ENCODE measurements at regions not wholly inside any gene's neighbourhood (a gene's known extent, or its start where the extent isn't known, plus 50 kb on each side); places are given as distances from the start of the nearest gene placed in this dataset.
A peak's percentile ranks its signal among the peaks of the same experiment; 100 is the strongest.

- H3K9me1 ChIP-seq (ENCODE audit: insufficient read depth, low read length): no peaks in the 10 kb centered on the region
- intact Hi-C loops (cut with micrococcal nuclease) (no loop called here), dilution Hi-C loops (cut with HindIII; ENCODE audit: low sequenced_read_pairs, unreplicated experiment) (no loop called here), in situ Hi-C loops (cut with MboI; ENCODE audit: low sequenced_read_pairs) (no loop called here)
- H3K4ac ChIP-seq (ENCODE audit: low read depth, low read length): no peak overlapping the region
- H3K23ac ChIP-seq (ENCODE audit: low read depth, low read length): no peak overlapping the region
- no peak overlapping the region for H4K5ac ChIP-seq (ENCODE audit: low read depth, low read length)
- H3K36me3 ChIP-seq (ENCODE audit: control insufficient read depth, insufficient read depth, low read length): no peaks in the 10 kb centered on the region
- H4K8ac ChIP-seq (ENCODE audit: low read depth in 2 of 2, low read length in 2 of 2): no peak overlapping the region
- ChIA-PET POLR2A (ENCODE audit: unreplicated experiment) (no interaction called here), CTCF (interaction anchor here (0.7 kb wide), 1 partner anchor 21 kb away, joined by 3 read pairs; no protein-coding TSS in a partner anchor)
- no peak overlapping the region for H3K14ac ChIP-seq (replicated peaks; ENCODE audit: low read depth, low read length)
- no peak overlapping the region for H2AK5ac ChIP-seq (ENCODE audit: low read depth, low read length)
- H2BK5ac ChIP-seq (ENCODE audit: low read depth, low read length, poor library complexity, severe bottlenecking): no peak overlapping the region
- no peak overlapping the region for H2AFZ ChIP-seq (replicated peaks; ENCODE audit: low read length, poor library complexity)
- H3K27me3 ChIP-seq (ENCODE audit: control insufficient read depth, insufficient read depth, low read length): peaks cover 1% of the 10 kb centered on the region; the same call in 1 of the 2 replicates
- H2AK9ac ChIP-seq (replicated peaks; ENCODE audit: low read depth, low read length, poor library complexity): no peak overlapping the region
- no peak for TF ChIP-seq CEBPB (IDR thresholded peaks at IDR 0.05; ENCODE audit: low read depth, low read length)
- no peak for TF ChIP-seq USF2 (IDR thresholded peaks at IDR 0.05; ENCODE audit: low read depth, low read length)
- no peak for TF ChIP-seq POLR2A (IDR thresholded peaks at IDR 0.05; ENCODE audit: low read depth, low read length)
- no peak for TF ChIP-seq MXI1 (IDR thresholded peaks at IDR 0.05; ENCODE audit: borderline replicate concordance, low read depth, low read length)
- TF ChIP-seq, protein P1, sequence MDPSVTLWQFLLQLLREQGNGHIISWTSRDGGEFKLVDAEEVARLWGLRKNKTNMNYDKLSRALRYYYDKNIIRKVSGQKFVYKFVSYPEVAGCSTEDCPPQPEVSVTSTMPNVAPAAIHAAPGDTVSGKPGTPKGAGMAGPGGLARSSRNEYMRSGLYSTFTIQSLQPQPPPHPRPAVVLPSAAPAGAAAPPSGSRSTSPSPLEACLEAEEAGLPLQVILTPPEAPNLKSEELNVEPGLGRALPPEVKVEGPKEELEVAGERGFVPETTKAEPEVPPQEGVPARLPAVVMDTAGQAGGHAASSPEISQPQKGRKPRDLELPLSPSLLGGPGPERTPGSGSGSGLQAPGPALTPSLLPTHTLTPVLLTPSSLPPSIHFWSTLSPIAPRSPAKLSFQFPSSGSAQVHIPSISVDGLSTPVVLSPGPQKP (IDR thresholded peaks at IDR 0.05; ENCODE audit: borderline replicate concordance, low read depth, low read length): no peak
- TF ChIP-seq NFE2L2 (IDR thresholded peaks at IDR 0.05; ENCODE audit: low read depth, low read length): no peak
- no peak for TF ChIP-seq MAZ (IDR thresholded peaks at IDR 0.05; ENCODE audit: borderline replicate concordance, low read depth, low read length)
- no peak for TF ChIP-seq MAFK (IDR thresholded peaks at IDR 0.05; ENCODE audit: low read depth, low read length)
- TF ChIP-seq RAD21 (IDR thresholded peaks at IDR 0.05; ENCODE audit: low read length): no peak
- TF ChIP-seq SMC3 (IDR thresholded peaks at IDR 0.05; ENCODE audit: low read depth, low read length): no peak
- no peak overlapping the region for H2BK120ac ChIP-seq (ENCODE audit: low read depth, low read length)
- no peak overlapping the region for H2BK20ac ChIP-seq (ENCODE audit: low read depth, low read length)
- no TSS peak for BruUV-seq (replicated peaks)
- no peaks in the 10 kb centered on the region for H3K9me3 ChIP-seq (ENCODE audit: control insufficient read depth, insufficient read depth, low read length)
- H3K79me1 ChIP-seq (ENCODE audit: low read depth in 1 of 2, low read length in 2 of 2): no peaks in the 10 kb centered on the region
- no peak overlapping the region for H4K91ac ChIP-seq (ENCODE audit: insufficient read depth, low read depth, low read length)
- no peak overlapping the region for H3K4me3 ChIP-seq (ENCODE audit: insufficient read depth, low read depth, low read length)
- no peaks in the 10 kb centered on the region for H3K4me1 ChIP-seq (ENCODE audit: control insufficient read depth, insufficient read depth, low read length)
- H4K20me1 ChIP-seq (ENCODE audit: insufficient read depth, low read length): no peaks in the 10 kb centered on the region
- H3K27ac ChIP-seq (ENCODE audit: insufficient read depth, low read length): no peak overlapping the region; the same call in 1 of the 2 replicates
- H3K4me2 ChIP-seq (ENCODE audit: low read depth, low read length): no peak overlapping the region; the same call in 1 of the 2 replicates
- peak overlapping the region; percentile 17; the same call in 1 of the 2 replicates for H3K18ac ChIP-seq (ENCODE audit: low read depth, low read length)
- H3K9ac ChIP-seq (ENCODE audit: low read depth, low read length): 0 out of 2 replicates have a peak overlapping the region, but pooled peaks have one; percentile 54
- peak; percentile 38; the same call in 1 of the 2 replicates for ATAC-seq (ENCODE audit: low read depth)
- peak; percentile 55 for DNase-seq
- WGBS, 2 experiments (ENCODE audit: extremely low coverage in 2 of 2, insufficient read length in 1 of 2): 10% methylated on average over 2 of the region's 12 CpGs; no CpG with 5 or more reads in 1 of the 2 experiments
- H3K56ac ChIP-seq (ENCODE audit: extremely low read depth, insufficient read depth, low read length): no peak overlapping the region
- no peak overlapping the region for H2BK15ac ChIP-seq (ENCODE audit: low read depth, low read length)
Measured at GRCh38 chr12:22971701-22972191, 346.8 kb downstream of the ETNK1 start.
